Breast epithelium (tissue), 4 donors: ENCODE measurements at regions not wholly inside any gene's neighbourhood (a gene's known extent, or its start where the extent isn't known, plus 50 kb on each side); places are given as distances from the start of the nearest gene placed in this dataset.

Experiments
- DNase-seq, 2 donors: peaks; one replicate each; pipeline ENCODE4 v3.0.0-alpha.2; 2019; ENCODE audit warnings: low spot score in 2 of 2
- H3K27ac ChIP-seq, 2 donors: fragments of 200-600 bp; sonication (generic) in 1 of 2; one replicate each; pipeline ENCODE4 v1.5.1; 2016 to 2019; ENCODE audit warnings: mild to moderate bottlenecking in 1 of 2
- H3K27me3 ChIP-seq, 2 donors: fragments of 200-600 bp; sonication (generic) in 1 of 2; one replicate each; pipeline versions ENCODE4 v1.5.1 to v1.6.0; 2017 to 2019; ENCODE audit warnings: control low read depth in 1 of 2, mild to moderate bottlenecking in 1 of 2
- H3K36me3 ChIP-seq: fragments of 200-600 bp; one replicate; pipeline ENCODE4 v1.5.1; 2019
- H3K4me1 ChIP-seq, 2 donors: fragments of 200-600 bp; sonication (generic); one replicate each; pipeline ENCODE4 v1.5.1; 2016 to 2019; ENCODE audit warnings: control low read depth in 1 of 2
- H3K4me3 ChIP-seq, 3 donors: fragments of 200-600 bp; sonication (generic); 1 replicate in 2 of 3; 2 replicates in 1 of 3; pipeline ENCODE4 v1.5.1; 2016 to 2019; ENCODE audit warnings: mild to moderate bottlenecking in 3 of 3, moderate library complexity in 2 of 3
- H3K9me3 ChIP-seq, 2 donors: fragments of 200-600 bp; sonication (generic) in 1 of 2; one replicate each; pipeline ENCODE4 v1.5.1; 2016 to 2019; ENCODE audit warnings: control low read depth in 1 of 2
- POLR2A ChIP-seq: fragments of 450-650 bp; IDR thresholded peaks from one replicate; pipeline ENCODE4 v1.6.1; 2016; ENCODE audit warnings: antibody characterized with exemption, mild to moderate bottlenecking, moderate library complexity
- POLR2AphosphoS5 ChIP-seq, 3 donors: sonication (generic); formaldehyde crosslinking; IDR thresholded peaks; one replicate each; pipeline ENCODE4 v1.6.1; 2017; ENCODE audit warnings: antibody characterized with exemption in 3 of 3
- intact Hi-C: fragments of 100-400 bp; cut with DNase I; formaldehyde crosslinking; loops from one replicate; pipeline ENCODE4 v1.15.1; 2023; ENCODE audit warnings: low total_unique reads
- TF ChIP-seq, protein P1 (sequence below), 3 donors: fragments of 450-650 bp; IDR thresholded peaks; one replicate each; pipeline ENCODE4 v1.5.1; 2016 to 2017; ENCODE audit warnings: antibody characterized with exemption in 3 of 3, mild to moderate bottlenecking in 3 of 3, moderate library complexity in 3 of 3

DNA sequence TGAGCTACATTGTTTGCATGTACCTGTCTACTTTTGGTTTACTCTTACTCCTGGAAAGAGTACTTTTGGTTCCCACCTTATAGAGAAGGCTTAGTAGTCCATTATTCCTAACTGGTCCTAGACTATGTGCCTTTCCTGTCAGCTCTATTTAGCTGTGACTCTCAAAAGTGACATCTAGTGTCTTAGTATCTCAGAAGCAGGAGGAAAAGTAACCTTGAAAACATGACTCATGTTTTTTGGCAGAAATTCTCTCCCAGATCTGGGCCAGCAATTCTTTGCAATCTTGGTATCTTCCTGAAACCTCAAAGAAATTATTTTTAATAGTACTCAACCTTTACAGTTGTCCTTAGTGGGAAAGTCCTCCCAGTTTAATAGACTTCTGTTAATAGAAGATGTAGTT, 691.7 kb upstream of the SEMA6A start:
- H3K27ac ChIP-seq: no peak overlapping the region
- no peaks in the 10 kb centered on the region for H3K27me3 ChIP-seq
- no peak overlapping the region for H3K4me3 ChIP-seq
- H3K9me3 ChIP-seq: peaks cover 4 to 10% of the 10 kb centered on the region in 2 donors
- peaks cover 0 to 4% of the 10 kb centered on the region in 2 donors for H3K4me1 ChIP-seq
- intact Hi-C loops: no loop called here
- no peak for DNase-seq
- no peaks in the 10 kb centered on the region for H3K36me3 ChIP-seq
- TF ChIP-seq, protein P1, sequence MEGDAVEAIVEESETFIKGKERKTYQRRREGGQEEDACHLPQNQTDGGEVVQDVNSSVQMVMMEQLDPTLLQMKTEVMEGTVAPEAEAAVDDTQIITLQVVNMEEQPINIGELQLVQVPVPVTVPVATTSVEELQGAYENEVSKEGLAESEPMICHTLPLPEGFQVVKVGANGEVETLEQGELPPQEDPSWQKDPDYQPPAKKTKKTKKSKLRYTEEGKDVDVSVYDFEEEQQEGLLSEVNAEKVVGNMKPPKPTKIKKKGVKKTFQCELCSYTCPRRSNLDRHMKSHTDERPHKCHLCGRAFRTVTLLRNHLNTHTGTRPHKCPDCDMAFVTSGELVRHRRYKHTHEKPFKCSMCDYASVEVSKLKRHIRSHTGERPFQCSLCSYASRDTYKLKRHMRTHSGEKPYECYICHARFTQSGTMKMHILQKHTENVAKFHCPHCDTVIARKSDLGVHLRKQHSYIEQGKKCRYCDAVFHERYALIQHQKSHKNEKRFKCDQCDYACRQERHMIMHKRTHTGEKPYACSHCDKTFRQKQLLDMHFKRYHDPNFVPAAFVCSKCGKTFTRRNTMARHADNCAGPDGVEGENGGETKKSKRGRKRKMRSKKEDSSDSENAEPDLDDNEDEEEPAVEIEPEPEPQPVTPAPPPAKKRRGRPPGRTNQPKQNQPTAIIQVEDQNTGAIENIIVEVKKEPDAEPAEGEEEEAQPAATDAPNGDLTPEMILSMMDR (IDR thresholded peaks at IDR 0.05): no peak
- TF ChIP-seq POLR2A: no peak
- no peak for TF ChIP-seq POLR2AphosphoS5 (IDR thresholded peaks at IDR 0.05)

DNA sequence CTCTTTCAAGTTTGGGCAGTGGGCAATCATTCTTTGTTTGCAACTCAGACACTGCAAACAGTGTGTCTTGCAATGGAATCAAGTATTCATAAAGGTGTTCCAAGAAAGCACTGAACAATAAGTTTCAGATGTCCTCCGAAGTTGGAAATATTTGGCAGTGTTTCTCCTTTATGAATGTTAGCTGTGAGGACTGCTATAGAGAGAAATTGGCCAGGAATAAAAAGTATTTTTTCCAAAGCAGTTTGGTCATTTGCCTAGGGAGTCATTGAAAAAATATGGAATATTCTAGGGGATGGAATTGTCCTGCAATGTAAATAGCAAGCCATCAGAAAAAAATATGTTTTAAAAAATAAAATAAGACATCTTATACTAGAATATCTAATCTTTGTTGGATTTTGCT, 688.6 kb upstream of the SEMA6A start:
- Histone ChIP-seq H3K4me3 (no peak overlapping the region), H3K4me1 (peaks cover 0 to 4% of the 10 kb centered on the region in 2 donors), H3K27me3 (no peaks in the 10 kb centered on the region), H3K27ac (no peak overlapping the region), H3K9me3 (peaks cover 4 to 10% of the 10 kb centered on the region in 2 donors), H3K36me3 (no peaks in the 10 kb centered on the region)
- intact Hi-C loops: no loop called here
- TF ChIP-seq, protein P1 (IDR thresholded peaks at IDR 0.05): no peak
- TF ChIP-seq POLR2AphosphoS5 (IDR thresholded peaks at IDR 0.05): no peak
- no peak for TF ChIP-seq POLR2A
- DNase-seq: no peak

DNA sequence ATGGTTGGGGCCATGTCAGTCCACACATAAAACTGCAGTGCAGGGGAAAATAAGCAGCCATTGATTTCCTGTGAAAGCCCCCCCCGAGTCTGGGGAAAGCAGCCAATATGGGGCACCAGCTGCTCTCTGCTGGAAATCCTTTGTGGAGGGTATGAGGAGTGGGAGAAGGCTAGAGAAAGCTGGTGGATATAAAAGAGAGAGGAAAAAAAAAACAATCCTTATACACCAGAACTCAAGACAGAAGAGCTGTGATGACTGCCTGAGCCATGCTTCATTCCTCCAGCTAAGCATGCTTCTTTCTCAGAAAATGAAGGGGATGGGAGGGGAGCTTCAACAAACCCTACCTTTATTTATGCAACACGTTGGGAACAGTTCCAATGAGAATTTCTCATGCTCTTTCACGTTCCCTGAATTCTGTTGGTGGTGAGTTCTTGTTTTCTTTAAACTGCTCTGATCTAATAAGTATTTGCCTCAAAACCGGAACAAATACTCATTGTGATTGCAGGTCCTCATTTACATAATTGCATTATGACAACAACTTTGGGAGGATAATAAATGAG, 688.0 kb upstream of the SEMA6A start:
- intact Hi-C loops: no loop called here
- Histone ChIP-seq H3K27ac (no peak overlapping the region), H3K4me1 (peaks cover 0 to 4% of the 10 kb centered on the region in 2 donors), H3K36me3 (no peaks in the 10 kb centered on the region), H3K4me3 (no peak overlapping the region), H3K27me3 (no peaks in the 10 kb centered on the region), H3K9me3 (peaks cover 4 to 10% of the 10 kb centered on the region in 2 donors)
- TF ChIP-seq, protein P1 (IDR thresholded peaks at IDR 0.05): no peak
- TF ChIP-seq POLR2A (no peak), POLR2AphosphoS5 (IDR thresholded peaks at IDR 0.05) (no peak)
- DNase-seq: no peak

DNA sequence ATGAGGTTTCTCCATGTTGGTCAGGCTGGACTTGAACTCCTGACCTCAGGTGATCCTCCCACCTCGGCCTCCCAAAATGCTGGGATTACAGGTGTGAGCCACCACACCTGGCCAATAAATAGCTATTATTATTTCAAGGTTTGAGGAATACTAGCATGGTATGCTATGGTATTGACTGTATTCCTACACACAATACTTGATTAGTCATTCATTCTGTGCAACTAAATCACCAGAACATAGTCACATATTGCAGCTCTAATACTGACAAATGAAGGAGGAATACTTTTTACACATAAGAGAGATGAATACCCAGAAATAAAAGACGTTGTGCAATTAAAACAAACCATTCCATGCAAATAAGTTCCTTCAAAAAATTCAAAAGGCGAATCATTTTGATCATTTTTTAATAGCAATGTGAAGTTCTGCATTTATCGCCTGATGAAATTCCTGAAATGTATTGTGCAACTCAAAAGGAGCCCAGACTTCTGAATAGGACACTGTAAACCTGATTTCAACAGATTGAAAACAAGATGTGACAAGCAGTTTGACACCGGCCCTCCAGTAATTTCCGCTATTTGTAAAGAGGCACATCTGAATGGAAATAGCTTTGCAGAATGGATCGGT, 687.4 kb upstream of the SEMA6A start:
- Histone ChIP-seq H3K9me3 (peaks cover 4 to 10% of the 10 kb centered on the region in 2 donors), H3K4me3 (no peak overlapping the region), H3K4me1 (peaks cover 0 to 4% of the 10 kb centered on the region in 2 donors), H3K27me3 (no peaks in the 10 kb centered on the region), H3K27ac (no peak overlapping the region), H3K36me3 (no peaks in the 10 kb centered on the region)
- DNase-seq: no peak
- no peak for TF ChIP-seq POLR2AphosphoS5 (IDR thresholded peaks at IDR 0.05)
- no peak for TF ChIP-seq POLR2A
- TF ChIP-seq, protein P1 (IDR thresholded peaks at IDR 0.05): no peak
- intact Hi-C loops: no loop called here

DNA sequence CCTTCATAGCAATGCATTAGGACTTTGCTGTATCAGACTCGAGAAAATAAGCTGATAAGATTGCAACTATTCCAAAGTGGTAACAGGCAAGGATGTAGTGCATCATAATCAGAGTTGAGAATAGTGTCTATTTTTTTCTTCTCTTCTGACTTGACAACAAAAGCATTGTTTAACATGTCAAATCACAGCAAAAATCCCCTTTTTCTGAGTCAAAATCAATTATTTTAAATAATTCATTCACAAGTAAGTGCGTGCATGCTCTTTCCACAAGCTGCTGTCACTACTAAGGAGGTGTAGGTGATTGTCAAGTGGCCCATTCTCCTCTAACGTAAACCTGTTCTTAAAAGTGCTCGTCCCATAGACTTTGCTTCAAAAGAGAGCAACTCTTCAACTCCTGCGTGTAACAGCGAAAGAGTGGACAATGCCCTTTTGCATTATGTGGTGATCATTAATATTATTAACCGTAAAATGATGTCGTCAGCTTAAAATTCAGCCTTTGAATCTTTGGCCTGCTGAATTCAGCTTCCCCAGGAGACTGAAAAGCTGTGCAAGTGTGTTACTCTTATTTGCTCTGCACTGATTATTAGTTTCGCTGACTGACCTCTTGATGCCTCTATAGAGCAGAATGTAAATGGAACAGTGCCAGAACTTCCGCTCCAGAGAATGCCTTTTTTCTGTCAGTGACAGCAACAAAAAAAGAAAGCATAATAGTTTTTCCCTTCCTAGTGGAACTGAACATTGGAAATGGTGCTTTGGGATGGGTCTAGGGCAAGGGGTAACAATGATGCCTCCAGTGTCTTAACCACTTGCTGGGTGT, 680.8 kb upstream of the SEMA6A start:
- Histone ChIP-seq H3K36me3 (no peaks in the 10 kb centered on the region), H3K27ac (no peak overlapping the region), H3K4me1 (no peaks in the 10 kb centered on the region), H3K4me3 (no peak overlapping the region), H3K27me3 (no peaks in the 10 kb centered on the region), H3K9me3 (no peaks in the 10 kb centered on the region)
- DNase-seq: no peak
- intact Hi-C loops: no loop called here
- TF ChIP-seq POLR2AphosphoS5 (IDR thresholded peaks at IDR 0.05): no peak
- TF ChIP-seq POLR2A: no peak
- TF ChIP-seq, protein P1 (IDR thresholded peaks at IDR 0.05): no peak
